Frontal cortex (tissue), 3 donors: ENCODE measurements at regions not wholly inside any gene's neighbourhood (a gene's known extent, or its start where the extent isn't known, plus 50 kb on each side); places are given as distances from the start of the nearest gene placed in this dataset.

Experiments used
- DNase-seq, 2 donors: peaks; one replicate each; pipeline ENCODE4 v3.0.0; 2012; ENCODE audit warnings: low spot score in 2 of 2
- FAIRE-seq: peaks from 2 replicates; lab custom pipeline; 2012; peaks lifted over from hg19 to GRCh38; lab: Jason Lieb, UNC
- donor health status: control.
- donor health status: control.
- donor health status: control.

- FAIRE-seq (no peak), DNase-seq (no peak)
These were observed 399.5 kb upstream of the RAB6C start for GRCh38 chr2:129580001-129580400.

DNA sequence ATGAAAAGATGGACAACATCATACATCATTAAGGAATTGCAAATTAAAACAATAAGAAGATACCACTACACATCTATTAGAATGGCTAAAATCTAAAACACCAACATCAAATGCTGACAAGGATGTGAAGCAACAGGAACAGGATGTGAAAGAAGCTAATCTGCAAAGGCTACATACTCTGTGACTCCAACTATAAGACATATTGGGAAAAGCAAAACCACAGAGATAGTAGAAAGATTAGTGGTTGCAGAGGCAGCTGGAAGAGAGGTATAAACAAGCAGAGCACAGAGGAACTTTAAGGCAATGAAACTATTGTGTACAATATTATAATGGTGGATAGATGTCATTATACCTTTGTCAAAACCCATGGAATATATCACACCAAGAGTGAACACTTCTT is 393.7 kb upstream of the RAB6C start:
- FAIRE-seq (no peak), DNase-seq (no peak)

GRCh38 chr2:129587426-129588064 is 391.9 kb upstream of the RAB6C start:
- no peak for FAIRE-seq
- no peak for DNase-seq

- FAIRE-seq (no peak), DNase-seq (no peak)
These were observed 374.9 kb upstream of the RAB6C start for GRCh38 chr2:129604560-129604959.

DNA sequence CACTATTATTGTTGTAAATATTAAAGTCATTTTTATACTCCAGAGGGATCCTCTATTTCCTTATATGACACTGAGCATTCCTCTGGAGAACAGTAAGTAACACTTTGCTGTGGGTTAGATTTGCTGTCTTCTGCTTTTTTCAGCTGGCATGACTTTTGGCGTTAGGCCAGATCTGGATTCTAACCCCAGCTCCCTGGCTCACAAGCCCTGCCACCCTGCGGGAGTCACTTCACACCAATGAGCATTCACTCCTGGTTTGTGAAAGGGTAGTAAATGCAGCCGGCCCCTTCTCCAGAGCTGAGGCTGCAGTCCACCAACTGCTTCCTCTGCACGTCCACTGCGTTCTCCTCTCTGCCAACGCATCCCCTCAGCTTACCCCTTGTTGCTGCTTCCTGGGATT is 373.8 kb upstream of the RAB6C start:
- FAIRE-seq: no peak
- no peak for DNase-seq

- no peak for FAIRE-seq
- DNase-seq: no peak
These were observed 372.8 kb upstream of the RAB6C start for GRCh38 chr2:129606496-129607270.

- FAIRE-seq (no peak), DNase-seq (no peak)
These were observed 370.2 kb upstream of the RAB6C start for GRCh38 chr2:129609224-129609623.

DNA sequence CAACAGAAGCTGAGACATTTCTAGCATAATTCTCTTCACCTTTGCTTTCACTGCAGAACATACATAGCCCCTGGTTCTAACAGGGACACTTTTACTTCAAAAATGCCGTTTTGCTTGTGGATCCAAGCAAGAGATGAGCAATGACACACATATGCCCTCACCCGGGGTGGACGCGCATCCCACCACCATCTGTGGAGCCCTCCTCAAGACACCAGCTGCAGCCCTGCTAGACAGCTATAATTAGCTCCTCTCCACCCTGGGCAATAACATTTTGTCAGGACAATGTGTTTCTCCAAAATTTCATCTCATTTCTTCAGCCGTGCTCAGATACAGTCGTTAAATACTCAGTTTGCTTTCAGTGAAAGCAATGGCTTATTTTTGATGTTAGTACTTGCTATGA is 368.7 kb upstream of the RAB6C start:
- no peak for DNase-seq
- no peak for FAIRE-seq

GRCh38 chr2:129611471-129611870 is 368.0 kb upstream of the RAB6C start:
- no peak for FAIRE-seq
- DNase-seq: no peak

DNA sequence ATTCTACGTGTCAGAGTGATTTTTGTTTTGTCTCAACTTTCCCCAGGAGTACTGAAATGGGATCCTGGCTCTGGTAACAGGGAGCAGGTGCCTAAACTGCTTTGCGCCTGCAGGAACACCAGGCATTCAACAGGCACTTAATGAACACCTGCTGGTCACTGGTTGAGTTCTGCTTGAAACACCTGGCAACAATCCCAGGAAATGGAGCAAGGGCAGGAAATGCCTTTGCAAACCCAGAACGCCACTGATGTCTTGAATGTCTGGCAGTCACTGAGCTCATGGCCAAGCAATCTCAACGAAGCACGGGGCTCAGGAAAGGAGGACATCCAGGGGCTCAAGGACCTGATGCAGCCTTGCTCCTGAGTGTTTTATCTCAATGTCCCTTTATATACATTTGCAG is 360.0 kb upstream of the RAB6C start:
- FAIRE-seq (no peak), DNase-seq (no peak)

DNA sequence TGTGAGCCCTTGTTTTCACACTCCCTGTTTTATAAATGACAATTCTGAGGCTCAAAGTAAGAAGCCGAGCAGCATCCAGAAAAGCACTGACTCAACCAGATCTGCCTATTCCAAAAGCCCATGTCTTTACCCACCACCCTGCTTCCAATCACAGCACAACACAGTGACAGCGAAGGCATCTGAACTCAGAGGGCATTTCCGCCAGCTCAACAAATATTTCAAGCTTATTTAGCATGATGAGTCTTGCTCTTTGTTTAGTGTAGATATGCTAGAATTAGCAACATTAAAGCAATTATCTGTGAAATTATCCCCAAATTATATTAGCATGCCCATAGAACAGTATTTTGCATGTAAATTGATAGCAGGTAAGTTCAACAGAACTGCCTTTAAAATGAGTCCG is 359.1 kb upstream of the RAB6C start:
- FAIRE-seq (no peak), DNase-seq (no peak)

GRCh38 chr2:129623783-129624182 is 355.7 kb upstream of the RAB6C start:
- DNase-seq: no peak
- FAIRE-seq: no peak

DNA sequence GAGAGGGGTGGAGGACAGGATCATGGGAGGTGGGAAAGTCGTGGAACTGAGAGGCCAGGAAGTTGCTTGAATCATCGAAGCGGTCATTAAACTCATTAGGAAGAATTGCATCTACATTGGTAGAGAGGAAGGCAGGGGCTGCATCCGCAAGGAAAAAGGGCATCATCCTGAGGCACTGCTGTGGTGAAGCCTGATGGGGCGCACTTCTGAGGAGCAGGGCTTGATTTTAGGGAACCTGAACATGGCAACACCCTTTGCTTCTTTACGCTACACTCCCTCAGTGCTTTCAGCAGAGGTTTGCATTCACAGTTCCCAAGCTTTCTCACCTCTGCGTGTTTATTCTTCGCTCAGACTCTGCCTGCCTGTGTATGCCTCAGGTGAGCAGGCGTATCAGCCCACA is 352.0 kb upstream of the RAB6C start:
- no peak for FAIRE-seq
- no peak for DNase-seq

DNA sequence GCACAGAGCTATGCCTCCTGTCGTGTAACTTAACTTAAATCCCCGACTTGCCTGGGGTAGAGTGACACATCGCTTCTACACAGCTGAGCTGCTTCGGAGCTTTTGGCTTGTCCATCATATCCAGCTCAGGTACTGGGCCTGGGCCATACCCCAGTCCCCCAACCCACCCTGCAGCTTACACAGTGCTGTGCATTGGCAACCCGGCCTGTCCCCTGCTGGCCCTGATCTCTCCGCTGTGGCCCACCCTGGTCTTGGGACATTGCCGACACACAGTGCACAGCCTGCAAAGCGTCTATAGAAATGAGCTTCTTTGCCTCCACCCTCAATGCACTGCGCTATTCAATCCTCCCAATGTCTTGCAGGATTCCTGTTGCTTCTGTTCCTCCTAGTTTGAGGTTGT is 342.8 kb upstream of the RAB6C start:
- DNase-seq: no peak
- no peak for FAIRE-seq

GRCh38 chr2:129641371-129641770 is 338.1 kb upstream of the RAB6C start:
- no peak for FAIRE-seq
- DNase-seq: no peak

DNA sequence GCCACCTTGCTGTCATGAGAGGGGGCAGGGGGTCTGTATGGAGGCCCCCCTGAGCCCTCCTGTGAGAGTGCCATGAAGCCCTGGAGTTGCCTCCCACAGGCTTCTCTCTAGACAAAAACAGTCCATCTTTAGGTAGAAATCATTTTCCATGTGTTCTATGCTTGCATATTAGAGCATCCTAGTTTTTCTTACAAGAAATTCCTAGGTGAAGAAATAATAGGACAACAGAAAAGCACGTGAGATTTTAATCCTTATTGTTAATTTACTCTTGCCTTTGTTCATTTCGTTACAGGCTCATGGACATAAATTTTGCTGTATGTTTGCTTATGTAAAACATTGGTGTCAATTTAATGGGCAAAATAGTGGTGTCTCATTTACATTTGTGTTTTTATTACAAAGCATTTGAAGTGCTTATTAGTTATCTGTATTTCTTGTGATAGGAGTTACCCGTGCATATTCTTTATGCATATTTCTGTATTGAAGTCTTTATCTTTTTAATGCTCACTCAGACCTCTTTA is 336.9 kb upstream of the RAB6C start:
- DNase-seq: no peak
- no peak for FAIRE-seq

GRCh38 chr2:129645335-129645734 is 334.1 kb upstream of the RAB6C start:
- DNase-seq: no peak
- no peak for FAIRE-seq

DNA sequence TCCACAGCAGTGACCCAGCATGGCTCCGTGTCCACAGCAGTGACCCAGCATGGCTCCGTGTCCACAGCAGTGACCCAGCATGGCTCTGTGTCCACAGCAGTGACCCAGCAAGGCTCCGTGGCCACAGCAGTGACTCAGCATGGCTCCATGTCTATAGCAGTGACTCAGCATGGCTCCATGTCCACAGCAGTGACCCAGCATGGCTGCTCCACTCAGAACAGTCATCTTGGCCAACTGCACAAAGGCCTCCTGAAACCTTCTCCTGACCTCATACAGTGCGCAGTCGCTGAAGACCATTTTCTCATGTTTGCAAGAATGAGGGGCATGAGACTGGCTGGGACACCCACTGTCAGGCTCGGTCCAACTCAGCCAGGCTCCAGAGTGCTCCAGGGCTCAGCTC is 333.4 kb upstream of the RAB6C start:
- DNase-seq (no peak), FAIRE-seq (no peak)

GRCh38 chr2:129653246-129653645 is 326.2 kb upstream of the RAB6C start:
- no peak for FAIRE-seq
- no peak for DNase-seq

- no peak for DNase-seq
- FAIRE-seq: no peak
These were observed 325.1 kb upstream of the RAB6C start for GRCh38 chr2:129654331-129654730.

DNA sequence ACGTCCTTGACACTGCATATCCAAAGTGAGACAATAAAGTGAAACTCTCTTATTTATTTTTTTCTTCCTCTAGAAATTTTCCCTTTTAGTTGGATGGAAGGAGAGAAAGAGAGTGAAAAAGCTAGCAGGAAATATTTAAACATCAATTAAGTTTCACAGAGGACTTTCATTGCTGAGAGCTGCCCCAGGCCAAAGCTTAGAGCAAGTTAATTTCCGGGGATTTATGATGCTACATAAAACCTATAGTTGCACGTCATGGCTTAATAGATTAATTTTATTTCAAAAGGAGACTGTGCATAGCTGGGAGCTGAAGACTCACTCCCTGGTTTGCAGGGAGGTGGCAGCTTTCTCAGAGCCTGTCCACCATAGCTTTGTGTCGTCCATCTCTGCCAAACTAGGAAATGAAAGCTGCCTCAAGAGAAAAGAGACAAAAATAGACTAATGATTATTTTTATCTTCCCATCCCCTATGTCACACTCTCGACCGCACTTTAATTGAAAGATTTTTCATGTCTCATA is 323.3 kb upstream of the RAB6C start:
- FAIRE-seq: no peak
- DNase-seq: no peak
